HL-60 (cell line): ENCODE measurements at regions not wholly inside any gene's neighbourhood (a gene's known extent, or its start where the extent isn't known, plus 50 kb on each side); places are given as distances from the start of the nearest gene placed in this dataset.

Source experiments
- DNase-seq, 2 experiments: peaks; one replicate each; pipeline ENCODE4 v3.0.0-alpha.2; 2010 to 2020; ENCODE audit warnings: low read depth in 1 of 2, low spot score in 1 of 2
- H3K27ac ChIP-seq: fragments of 250-450 bp; sonication (Bioruptor Pico); replicated peaks from 2 replicates; pipeline ENCODE4 v1.5.1; 2020; ENCODE audit warnings: mild to moderate bottlenecking, moderate library complexity
- H3K27me3 ChIP-seq: fragments of 250-450 bp; sonication (Bioruptor Pico); 2 replicates; pipeline ENCODE4 v1.5.1; 2021; ENCODE audit warnings: mild to moderate bottlenecking, moderate library complexity; ENCODE audit not compliant: insufficient read depth, poor library complexity, severe bottlenecking
- H3K4me3 ChIP-seq: replicated peaks from 2 replicates; pipeline ENCODE4 v1.5.1; 2011; ENCODE audit warnings: mild to moderate bottlenecking, control low read depth, low read length; ENCODE audit not compliant: insufficient read depth
- GABPA ChIP-seq: IDR thresholded peaks from 2 replicates; pipeline ENCODE4 v1.6.1; 2012; ENCODE audit warnings: low read depth
- POLR2AphosphoS5 ChIP-seq: IDR thresholded peaks from 2 replicates; pipeline ENCODE4 v1.6.1; 2012; ENCODE audit warnings: low read depth
- SPI1 ChIP-seq: IDR thresholded peaks from 2 replicates; pipeline ENCODE4 v1.6.1; 2012; ENCODE audit warnings: low read depth, mild to moderate bottlenecking, borderline replicate concordance
- TF ChIP-seq, protein P1 (sequence below): IDR thresholded peaks from one replicate; pipeline ENCODE4 v1.5.1; 2011; ENCODE audit warnings: low read length, control low read depth, inconsistent platforms; ENCODE audit not compliant: insufficient read depth
- TF ChIP-seq, protein P2 (sequence below): IDR thresholded peaks from 2 replicates; pipeline ENCODE4 v1.6.1; 2012; ENCODE audit warnings: low read depth; ENCODE audit not compliant: insufficient replicate concordance

- TF ChIP-seq, protein P1, sequence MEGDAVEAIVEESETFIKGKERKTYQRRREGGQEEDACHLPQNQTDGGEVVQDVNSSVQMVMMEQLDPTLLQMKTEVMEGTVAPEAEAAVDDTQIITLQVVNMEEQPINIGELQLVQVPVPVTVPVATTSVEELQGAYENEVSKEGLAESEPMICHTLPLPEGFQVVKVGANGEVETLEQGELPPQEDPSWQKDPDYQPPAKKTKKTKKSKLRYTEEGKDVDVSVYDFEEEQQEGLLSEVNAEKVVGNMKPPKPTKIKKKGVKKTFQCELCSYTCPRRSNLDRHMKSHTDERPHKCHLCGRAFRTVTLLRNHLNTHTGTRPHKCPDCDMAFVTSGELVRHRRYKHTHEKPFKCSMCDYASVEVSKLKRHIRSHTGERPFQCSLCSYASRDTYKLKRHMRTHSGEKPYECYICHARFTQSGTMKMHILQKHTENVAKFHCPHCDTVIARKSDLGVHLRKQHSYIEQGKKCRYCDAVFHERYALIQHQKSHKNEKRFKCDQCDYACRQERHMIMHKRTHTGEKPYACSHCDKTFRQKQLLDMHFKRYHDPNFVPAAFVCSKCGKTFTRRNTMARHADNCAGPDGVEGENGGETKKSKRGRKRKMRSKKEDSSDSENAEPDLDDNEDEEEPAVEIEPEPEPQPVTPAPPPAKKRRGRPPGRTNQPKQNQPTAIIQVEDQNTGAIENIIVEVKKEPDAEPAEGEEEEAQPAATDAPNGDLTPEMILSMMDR, result no peak
- TF ChIP-seq, protein P2, sequence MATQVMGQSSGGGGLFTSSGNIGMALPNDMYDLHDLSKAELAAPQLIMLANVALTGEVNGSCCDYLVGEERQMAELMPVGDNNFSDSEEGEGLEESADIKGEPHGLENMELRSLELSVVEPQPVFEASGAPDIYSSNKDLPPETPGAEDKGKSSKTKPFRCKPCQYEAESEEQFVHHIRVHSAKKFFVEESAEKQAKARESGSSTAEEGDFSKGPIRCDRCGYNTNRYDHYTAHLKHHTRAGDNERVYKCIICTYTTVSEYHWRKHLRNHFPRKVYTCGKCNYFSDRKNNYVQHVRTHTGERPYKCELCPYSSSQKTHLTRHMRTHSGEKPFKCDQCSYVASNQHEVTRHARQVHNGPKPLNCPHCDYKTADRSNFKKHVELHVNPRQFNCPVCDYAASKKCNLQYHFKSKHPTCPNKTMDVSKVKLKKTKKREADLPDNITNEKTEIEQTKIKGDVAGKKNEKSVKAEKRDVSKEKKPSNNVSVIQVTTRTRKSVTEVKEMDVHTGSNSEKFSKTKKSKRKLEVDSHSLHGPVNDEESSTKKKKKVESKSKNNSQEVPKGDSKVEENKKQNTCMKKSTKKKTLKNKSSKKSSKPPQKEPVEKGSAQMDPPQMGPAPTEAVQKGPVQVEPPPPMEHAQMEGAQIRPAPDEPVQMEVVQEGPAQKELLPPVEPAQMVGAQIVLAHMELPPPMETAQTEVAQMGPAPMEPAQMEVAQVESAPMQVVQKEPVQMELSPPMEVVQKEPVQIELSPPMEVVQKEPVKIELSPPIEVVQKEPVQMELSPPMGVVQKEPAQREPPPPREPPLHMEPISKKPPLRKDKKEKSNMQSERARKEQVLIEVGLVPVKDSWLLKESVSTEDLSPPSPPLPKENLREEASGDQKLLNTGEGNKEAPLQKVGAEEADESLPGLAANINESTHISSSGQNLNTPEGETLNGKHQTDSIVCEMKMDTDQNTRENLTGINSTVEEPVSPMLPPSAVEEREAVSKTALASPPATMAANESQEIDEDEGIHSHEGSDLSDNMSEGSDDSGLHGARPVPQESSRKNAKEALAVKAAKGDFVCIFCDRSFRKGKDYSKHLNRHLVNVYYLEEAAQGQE, result no peak
- TF ChIP-seq GABPA (no peak), POLR2AphosphoS5 (no peak), SPI1 (no peak)
- Histone ChIP-seq H3K4me3 (no peak overlapping the region), H3K27me3 (peaks cover 2% of the 10 kb centered on the region), H3K27ac (no peak overlapping the region)
- no peak for DNase-seq
Observed at GRCh38 chr3:117710501-117710900, 1000.9 kb downstream of the TUSC7 start.

DNA sequence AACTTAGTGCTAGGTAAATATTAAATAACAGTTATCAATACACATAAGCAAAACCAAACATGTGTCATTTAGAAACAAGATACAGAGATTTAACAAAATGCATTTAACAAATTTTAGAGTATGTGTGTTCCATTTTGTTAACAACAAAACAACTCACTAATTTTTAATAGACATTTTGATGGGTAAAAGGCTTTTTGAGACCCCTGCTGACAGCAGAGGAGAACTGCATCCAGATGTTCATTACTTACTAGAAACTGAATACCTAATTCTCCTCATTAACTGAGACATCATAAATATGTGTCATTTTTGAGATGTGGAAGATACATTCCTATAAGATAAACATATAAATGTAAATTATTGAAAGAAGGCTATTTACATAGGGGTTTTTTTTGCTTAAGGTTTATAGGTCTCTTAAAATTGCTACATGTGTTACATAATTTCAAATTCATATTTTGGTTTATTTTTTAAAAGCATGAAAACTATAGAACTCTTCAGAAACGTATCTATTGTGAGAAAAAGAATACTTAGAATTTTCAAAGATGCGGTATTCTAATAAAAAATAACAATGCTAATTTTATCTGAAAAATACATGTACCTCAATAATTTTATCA, 1009.8 kb downstream of the TUSC7 start:
- H3K4me3 ChIP-seq, result no peak overlapping the region
- TF ChIP-seq, protein P2, result no peak
- TF ChIP-seq, protein P1, result peak; percentile 52
- TF ChIP-seq GABPA (no peak), SPI1 (no peak)
- DNase-seq, result no peak
- H3K27ac ChIP-seq, result no peak overlapping the region
- H3K27me3 ChIP-seq, result no peaks in the 10 kb centered on the region

GRCh38 chr3:117721866-117722265, 1012.3 kb downstream of the TUSC7 start:
- no peak overlapping the region for H3K4me3 ChIP-seq
- no peak overlapping the region for H3K27ac ChIP-seq
- H3K27me3 ChIP-seq, result no peaks in the 10 kb centered on the region
- TF ChIP-seq SPI1, result no peak
- TF ChIP-seq POLR2AphosphoS5, result no peak
- TF ChIP-seq, protein P2, result no peak
- TF ChIP-seq, protein P1, result no peak
- TF ChIP-seq GABPA, result no peak
- no peak for DNase-seq
